Astrocyte (in vitro differentiated cells and primary cell): ENCODE measurements at regions not wholly inside any gene's neighbourhood (a gene's known extent, or its start where the extent isn't known, plus 50 kb on each side); places are given as distances from the start of the nearest gene placed in this dataset.

Experiments
- DNase-seq: peaks from one replicate; pipeline ENCODE4 v3.0.0-alpha.2; 2010; ENCODE audit warnings: low read depth
- FAIRE-seq: peaks from 2 replicates; lab custom pipeline; 2011; peaks lifted over from hg19 to GRCh38; lab: Jason Lieb, UNC
- H2AFZ ChIP-seq: 2 replicates; pipeline ENCODE4 v1.6.0; 2012; ENCODE audit warnings: low read depth, low read length, inconsistent platforms
- H3K27ac ChIP-seq: 2 replicates; pipeline ENCODE4 v1.5.1; 2011; ENCODE audit warnings: low read depth, low read length, inconsistent platforms
- H3K27me3 ChIP-seq: 2 replicates; pipeline ENCODE4 v1.6.0; 2011; ENCODE audit warnings: low read length, inconsistent platforms; ENCODE audit not compliant: insufficient read depth
- H3K36me3 ChIP-seq: 2 replicates; pipeline ENCODE4 v1.5.1; 2011; ENCODE audit warnings: low read length, inconsistent platforms; ENCODE audit not compliant: insufficient read depth
- H3K4me1 ChIP-seq: 2 replicates; pipeline ENCODE4 v1.5.1; 2011; ENCODE audit warnings: low read length, inconsistent platforms; ENCODE audit not compliant: insufficient read depth
- H3K4me2 ChIP-seq: 2 replicates; pipeline ENCODE4 v1.6.0; 2012; ENCODE audit warnings: low read length, inconsistent platforms
- H3K4me3 ChIP-seq: 2 replicates; pipeline ENCODE4 v1.5.1; 2011; ENCODE audit warnings: low read depth, mild to moderate bottlenecking, low read length, inconsistent platforms; ENCODE audit not compliant: insufficient read depth
- H3K79me2 ChIP-seq: 2 replicates; pipeline ENCODE4 v1.6.0; 2012; ENCODE audit warnings: mild to moderate bottlenecking, low read length, inconsistent platforms; ENCODE audit not compliant: insufficient read depth
- H3K9ac ChIP-seq: 2 replicates; pipeline ENCODE4 v1.6.0; 2012; ENCODE audit warnings: mild to moderate bottlenecking, low read length, inconsistent platforms
- H3K9me3 ChIP-seq: 2 replicates; pipeline ENCODE4 v1.5.1; 2012; ENCODE audit warnings: low read depth, mild to moderate bottlenecking, low read length, inconsistent platforms; ENCODE audit not compliant: insufficient read depth
- H4K20me1 ChIP-seq: 2 replicates; pipeline ENCODE4 v1.6.0; 2012; ENCODE audit warnings: low read length, inconsistent platforms; ENCODE audit not compliant: insufficient read depth
- H3K27ac Mint-ChIP-seq: one replicate; pipeline ENCODE4 v1.8.0; 2021; ENCODE audit warnings: mild to moderate bottlenecking, mixed read lengths; ENCODE audit not compliant: unreplicated experiment
- H3K27me3 Mint-ChIP-seq: one replicate; pipeline ENCODE4 v1.8.0; 2021; ENCODE audit warnings: low read depth, mixed read lengths; ENCODE audit not compliant: unreplicated experiment
- H3K36me3 Mint-ChIP-seq: one replicate; pipeline ENCODE4 v1.8.0; 2021; ENCODE audit warnings: low read depth, mixed read lengths; ENCODE audit not compliant: unreplicated experiment
- H3K4me1 Mint-ChIP-seq: one replicate; pipeline ENCODE4 v1.8.0; 2021; ENCODE audit warnings: low read depth, mixed read lengths; ENCODE audit not compliant: unreplicated experiment
- H3K4me3 Mint-ChIP-seq: one replicate; pipeline ENCODE4 v1.8.0; 2021; ENCODE audit warnings: mild to moderate bottlenecking, moderate library complexity, mixed read lengths; ENCODE audit not compliant: unreplicated experiment
- H3K9me3 Mint-ChIP-seq: one replicate; pipeline ENCODE4 v1.8.0; 2021; ENCODE audit warnings: mild to moderate bottlenecking, mixed read lengths; ENCODE audit not compliant: unreplicated experiment
- CTCF ChIP-seq: IDR thresholded peaks from 2 replicates; pipeline ENCODE4 v1.5.1; 2011; ENCODE audit warnings: low read depth, mild to moderate bottlenecking, inconsistent platforms, low read length, moderate library complexity; ENCODE audit not compliant: insufficient read depth
- EZH2 ChIP-seq: IDR thresholded peaks from 2 replicates; pipeline ENCODE4 v1.6.1; 2012; ENCODE audit warnings: mild to moderate bottlenecking, low read length, inconsistent platforms; ENCODE audit not compliant: insufficient read depth

- TF ChIP-seq CTCF (no peak), EZH2 (no peak)
- no peak for DNase-seq
- H3K4me3 Mint-ChIP-seq, result no peak overlapping the region
- H3K27ac Mint-ChIP-seq, result no peak overlapping the region
- FAIRE-seq, result peak; percentile 87
- Histone ChIP-seq H3K4me1 (no peaks in the 10 kb centered on the region), H2AFZ (no peak overlapping the region), H4K20me1 (no peaks in the 10 kb centered on the region), H3K4me3 (no peak overlapping the region), H3K27me3 (no peaks in the 10 kb centered on the region), H3K4me2 (no peak overlapping the region), H3K9me3 (no peaks in the 10 kb centered on the region), H3K79me2 (no peaks in the 10 kb centered on the region), H3K36me3 (no peaks in the 10 kb centered on the region), H3K9ac (no peak overlapping the region), H3K27ac (no peak overlapping the region)
- no peaks in the 10 kb centered on the region for H3K4me1 Mint-ChIP-seq
- H3K9me3 Mint-ChIP-seq, result no peaks in the 10 kb centered on the region
- H3K36me3 Mint-ChIP-seq, result no peaks in the 10 kb centered on the region
- H3K27me3 Mint-ChIP-seq, result no peaks in the 10 kb centered on the region
These were observed 120.0 kb upstream of the GRIA3 start for GRCh38 chrX:123064053-123064452.

GRCh38 chrX:123072686-123073385, 111.2 kb upstream of the GRIA3 start:
- Histone ChIP-seq H3K4me3 (no peak overlapping the region), H4K20me1 (no peaks in the 10 kb centered on the region), H3K27ac (no peak overlapping the region), H3K27me3 (no peaks in the 10 kb centered on the region), H3K9ac (no peak overlapping the region), H3K79me2 (no peaks in the 10 kb centered on the region), H3K36me3 (no peaks in the 10 kb centered on the region), H3K4me2 (no peak overlapping the region), H3K4me1 (no peaks in the 10 kb centered on the region), H3K9me3 (no peaks in the 10 kb centered on the region), H2AFZ (no peak overlapping the region)
- FAIRE-seq, result peak; percentile 37
- Mint-ChIP-seq H3K4me3 (no peak overlapping the region), H3K36me3 (no peaks in the 10 kb centered on the region), H3K27me3 (no peaks in the 10 kb centered on the region), H3K27ac (no peak overlapping the region), H3K4me1 (peaks cover 4% of the 10 kb centered on the region), H3K9me3 (no peaks in the 10 kb centered on the region)
- TF ChIP-seq CTCF (no peak), EZH2 (no peak)
- DNase-seq, result no peak

GRCh38 chrX:123075947-123076561, 108.0 kb upstream of the GRIA3 start:
- TF ChIP-seq CTCF (no peak), EZH2 (no peak)
- DNase-seq, result no peak

More at GRCh38 chrX:123075947-123076561, 108.0 kb upstream of the GRIA3 start:
- Histone ChIP-seq H3K9ac (no peak overlapping the region), H4K20me1 (no peaks in the 10 kb centered on the region), H3K36me3 (no peaks in the 10 kb centered on the region), H3K4me2 (no peak overlapping the region), H2AFZ (no peak overlapping the region), H3K79me2 (no peaks in the 10 kb centered on the region), H3K4me3 (no peak overlapping the region), H3K27me3 (no peaks in the 10 kb centered on the region), H3K9me3 (no peaks in the 10 kb centered on the region), H3K4me1 (no peaks in the 10 kb centered on the region), H3K27ac (no peak overlapping the region)
- H3K27ac Mint-ChIP-seq, result no peak overlapping the region
- no peak overlapping the region for H3K4me3 Mint-ChIP-seq
- H3K27me3 Mint-ChIP-seq, result no peaks in the 10 kb centered on the region
- FAIRE-seq, result no peak
- H3K36me3 Mint-ChIP-seq, result no peaks in the 10 kb centered on the region
- peaks cover 7% of the 10 kb centered on the region for H3K4me1 Mint-ChIP-seq
- H3K9me3 Mint-ChIP-seq, result no peaks in the 10 kb centered on the region
